Thoracic aorta (tissue), 2 donors: ENCODE measurements at regions not wholly inside any gene's neighbourhood (a gene's known extent, or its start where the extent isn't known, plus 50 kb on each side); places are given as distances from the start of the nearest gene placed in this dataset.

ENCODE experiments used
- ATAC-seq: fragments of 150-250 bp; one replicate; pipeline ENCODE4 v1.8.0; 2017; ENCODE audit warnings: low read depth; ENCODE audit not compliant: insufficient number of reproducible peaks, low FRiP score
- DNase-seq: peaks from one replicate; pipeline ENCODE4 v3.0.0-alpha.2; 2020; ENCODE audit warnings: low spot score
- H3K27ac ChIP-seq, 2 donors: fragments of 200-600 bp; sonication (generic); 1 replicate in 1 of 2; 2 replicates in 1 of 2; pipeline ENCODE4 v1.5.1; 2016; ENCODE audit warnings: mild to moderate bottlenecking in 2 of 2, moderate library complexity in 2 of 2
- H3K27me3 ChIP-seq: fragments of 200-600 bp; sonication (generic); replicated peaks from 2 replicates; pipeline ENCODE4 v1.6.0; 2016; ENCODE audit warnings: mild to moderate bottlenecking; ENCODE audit not compliant: insufficient read depth
- H3K36me3 ChIP-seq: fragments of 200-600 bp; sonication (generic); one replicate; pipeline ENCODE4 v1.5.1; 2016
- H3K4me1 ChIP-seq, 2 donors: fragments of 200-600 bp; sonication (generic); 1 replicate in 1 of 2; 2 replicates in 1 of 2; pipeline versions ENCODE4 v1.5.1 to v1.6.0; 2016; ENCODE audit warnings: low read depth in 2 of 2, mild to moderate bottlenecking in 1 of 2; ENCODE audit not compliant: control insufficient read depth in 1 of 2
- H3K4me3 ChIP-seq: fragments of 200-600 bp; sonication (generic); 2 replicates; pipeline ENCODE4 v1.5.1; 2016; ENCODE audit warnings: mild to moderate bottlenecking
- H3K9me3 ChIP-seq: fragments of 200-600 bp; sonication (generic); 2 replicates; pipeline ENCODE4 v1.5.1; 2016
- CTCF ChIP-seq: fragments of 200-600 bp; sonication (generic); IDR thresholded peaks from one replicate; pipeline ENCODE4 v1.5.1; 2019; ENCODE audit warnings: antibody characterized with exemption

- no peaks in the 10 kb centered on the region for H3K4me1 ChIP-seq
- H3K4me3 ChIP-seq, result no peak overlapping the region
- no peaks in the 10 kb centered on the region for H3K36me3 ChIP-seq
- no peaks in the 10 kb centered on the region for H3K27me3 ChIP-seq
- no peak for TF ChIP-seq CTCF
- H3K27ac ChIP-seq, result no peak overlapping the region
- DNase-seq (no peak), ATAC-seq (no peak)
- H3K9me3 ChIP-seq, result no peaks in the 10 kb centered on the region
Measured at GRCh38 chr11:24344222-24344621, 152.6 kb upstream of the LUZP2 start.

GRCh38 chr11:24348908-24349307 lies 147.9 kb upstream of the LUZP2 start:
- Histone ChIP-seq H3K9me3 (no peaks in the 10 kb centered on the region), H3K27me3 (no peaks in the 10 kb centered on the region), H3K4me3 (no peak overlapping the region), H3K4me1 (no peaks in the 10 kb centered on the region), H3K36me3 (no peaks in the 10 kb centered on the region), H3K27ac (no peak overlapping the region)
- no peak for TF ChIP-seq CTCF
- DNase-seq, result no peak
- no peak for ATAC-seq

- no peak overlapping the region for H3K27ac ChIP-seq
- DNase-seq (no peak), ATAC-seq (no peak)
- H3K27me3 ChIP-seq, result no peaks in the 10 kb centered on the region
- H3K4me1 ChIP-seq, result no peaks in the 10 kb centered on the region
- no peaks in the 10 kb centered on the region for H3K36me3 ChIP-seq
- no peaks in the 10 kb centered on the region for H3K9me3 ChIP-seq
- no peak overlapping the region for H3K4me3 ChIP-seq
- no peak for TF ChIP-seq CTCF
Measured at GRCh38 chr11:24351179-24351578, 145.7 kb upstream of the LUZP2 start.

GRCh38 chr11:24356501-24356900 lies 140.4 kb upstream of the LUZP2 start:
- H3K9me3 ChIP-seq, result no peaks in the 10 kb centered on the region
- no peaks in the 10 kb centered on the region for H3K36me3 ChIP-seq
- DNase-seq (no peak), ATAC-seq (no peak)
- no peaks in the 10 kb centered on the region for H3K27me3 ChIP-seq
- TF ChIP-seq CTCF, result no peak
- H3K27ac ChIP-seq, result no peak overlapping the region
- no peaks in the 10 kb centered on the region for H3K4me1 ChIP-seq
- H3K4me3 ChIP-seq, result no peak overlapping the region

- DNase-seq (no peak), ATAC-seq (no peak)
- Histone ChIP-seq H3K36me3 (no peaks in the 10 kb centered on the region), H3K4me1 (no peaks in the 10 kb centered on the region), H3K4me3 (no peak overlapping the region), H3K27me3 (no peaks in the 10 kb centered on the region), H3K27ac (no peak overlapping the region), H3K9me3 (no peaks in the 10 kb centered on the region)
- no peak for TF ChIP-seq CTCF
Measured at GRCh38 chr11:24357620-24358410, 139.0 kb upstream of the LUZP2 start.
